Fibroblast of upper back skin (primary cell): ENCODE measurements at regions not wholly inside any gene's neighbourhood (a gene's known extent, or its start where the extent isn't known, plus 50 kb on each side); places are given as distances from the start of the nearest gene placed in this dataset.
"Not testable (repeated sequence)": the region's sequence is repeated elsewhere in the genome, so short reads cannot be mapped to it uniquely, and the experiment has no call there.

ENCODE experiments used
- DNase-seq: peaks from one replicate; pipeline ENCODE4 v3.0.0-alpha.2; 2013

- DNase-seq, result no peak
These were observed 143.5 kb upstream of the PALMD start for GRCh38 chr1:99502400-99502799.

DNA sequence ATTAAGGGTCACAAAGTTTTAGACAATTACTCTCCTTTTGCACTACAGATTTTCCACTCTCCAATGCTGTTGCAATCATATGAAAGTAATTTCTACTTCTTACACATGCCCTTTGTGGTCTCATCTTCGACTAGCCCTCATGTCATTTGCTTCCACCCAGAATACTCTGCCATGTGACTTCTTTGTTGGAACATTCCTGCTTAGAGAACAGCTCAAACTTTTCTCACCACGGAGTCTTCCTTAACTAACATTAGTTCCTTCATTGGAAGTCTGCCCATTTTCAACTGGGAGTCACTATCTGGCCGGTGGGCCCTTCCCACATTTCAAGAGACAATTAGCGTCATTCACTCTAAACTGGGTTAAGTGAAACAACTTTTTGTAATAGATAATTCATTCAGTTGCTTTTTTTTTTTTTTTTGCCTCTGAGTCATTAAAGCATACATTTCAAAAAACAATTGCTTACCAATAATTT, 142.6 kb upstream of the PALMD start:
- DNase-seq, result peak; percentile 77

- no peak for DNase-seq
These were observed 141.6 kb upstream of the PALMD start for GRCh38 chr1:99504287-99504686.

GRCh38 chr1:99506631-99507030, 139.3 kb upstream of the PALMD start:
- no peak for DNase-seq

DNA sequence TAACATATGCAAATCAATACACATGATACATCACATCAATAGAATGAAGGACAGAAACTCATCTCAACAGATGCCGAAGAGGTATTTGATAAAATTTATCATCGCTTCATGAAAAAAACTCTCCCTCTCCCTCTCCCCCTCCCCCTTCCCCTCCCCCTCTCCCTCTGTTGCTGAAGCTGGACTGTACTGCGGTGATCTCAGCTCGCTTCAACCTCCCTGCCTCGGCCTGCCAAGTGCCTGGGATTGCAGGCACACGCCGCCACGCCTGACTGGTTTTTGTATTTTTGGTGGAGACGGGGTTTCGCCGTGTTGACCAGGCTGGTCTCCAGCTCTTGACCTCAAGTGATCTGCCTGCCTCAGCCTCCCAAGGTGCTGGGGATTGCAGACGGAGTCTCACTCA, 138.5 kb upstream of the PALMD start:
- not testable (repeated sequence) for DNase-seq

GRCh38 chr1:99507906-99508732, 137.8 kb upstream of the PALMD start:
- DNase-seq, result no peak

- DNase-seq, result not testable (repeated sequence)
These were observed 137.0 kb upstream of the PALMD start for GRCh38 chr1:99508733-99509445.

DNA sequence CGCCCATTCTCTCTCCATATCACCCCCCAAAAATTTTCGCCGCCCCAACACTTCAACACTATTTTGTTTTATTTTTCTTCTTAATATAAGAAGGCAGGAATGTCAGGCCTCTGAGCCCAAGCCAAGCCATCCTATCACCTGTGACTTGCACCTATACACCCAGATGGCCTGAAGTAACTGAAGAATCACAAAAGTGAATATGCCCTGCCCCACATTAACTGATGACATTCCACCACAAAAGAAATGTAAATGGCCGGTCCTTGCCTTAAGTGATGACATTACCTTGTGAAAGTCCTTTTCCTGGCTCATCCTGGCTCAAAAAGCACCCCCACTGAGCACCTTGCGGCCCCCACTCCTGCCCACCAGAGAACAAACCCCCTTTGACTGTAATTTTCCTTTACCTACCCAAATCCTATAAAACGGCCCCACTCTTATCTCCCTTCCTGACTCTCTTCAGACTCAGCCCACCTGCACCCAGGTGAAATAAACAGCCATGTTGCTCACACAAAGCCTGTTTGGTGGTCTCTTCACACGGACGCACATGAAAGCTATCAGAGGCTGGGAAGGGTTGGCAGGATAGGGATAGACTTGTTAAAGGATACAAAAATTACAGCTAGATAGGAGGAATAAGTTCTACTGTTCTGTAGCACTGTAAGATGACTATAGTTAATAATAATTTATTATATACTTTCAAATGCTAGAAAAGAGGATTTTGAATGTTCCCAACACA, 130.9 kb upstream of the PALMD start:
- not testable (repeated sequence) for DNase-seq

DNA sequence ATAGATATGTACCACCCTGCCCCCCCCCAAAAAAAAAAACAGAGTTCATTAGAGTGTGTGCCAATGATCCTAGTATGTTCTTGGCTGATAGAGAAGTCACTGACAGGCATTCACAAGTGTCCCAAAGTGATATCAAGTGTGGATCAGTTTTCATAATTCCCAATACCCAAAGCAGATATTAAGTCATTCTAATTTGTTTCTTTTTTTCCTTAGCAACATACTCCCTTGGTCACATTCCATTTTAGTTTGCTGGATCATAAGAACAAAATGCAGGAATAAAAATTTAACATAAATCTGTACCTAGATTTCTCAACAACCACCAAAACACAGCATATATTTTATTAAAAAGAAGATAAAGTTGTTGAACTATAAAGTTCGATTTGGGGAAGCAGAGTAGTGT, 129.8 kb upstream of the PALMD start:
- no peak for DNase-seq

DNA sequence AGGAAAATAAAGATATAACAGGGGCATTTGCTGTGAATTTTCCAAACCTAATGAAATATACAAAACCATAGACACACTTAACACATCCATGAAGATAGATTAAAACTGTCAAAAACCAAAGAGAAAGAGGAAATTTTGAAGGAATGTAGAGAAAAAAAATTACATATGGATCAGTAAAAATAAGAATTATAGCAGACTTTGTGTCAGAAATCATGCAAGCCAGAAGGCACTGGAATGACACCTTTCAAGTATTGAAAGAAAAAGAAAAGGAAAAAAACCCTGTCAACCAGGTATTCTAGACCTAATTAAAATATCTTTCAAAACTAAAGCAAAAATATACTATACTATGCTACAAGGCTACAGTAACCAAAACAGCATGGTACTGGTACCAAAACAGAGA, 125.8 kb upstream of the PALMD start:
- no peak for DNase-seq

DNA sequence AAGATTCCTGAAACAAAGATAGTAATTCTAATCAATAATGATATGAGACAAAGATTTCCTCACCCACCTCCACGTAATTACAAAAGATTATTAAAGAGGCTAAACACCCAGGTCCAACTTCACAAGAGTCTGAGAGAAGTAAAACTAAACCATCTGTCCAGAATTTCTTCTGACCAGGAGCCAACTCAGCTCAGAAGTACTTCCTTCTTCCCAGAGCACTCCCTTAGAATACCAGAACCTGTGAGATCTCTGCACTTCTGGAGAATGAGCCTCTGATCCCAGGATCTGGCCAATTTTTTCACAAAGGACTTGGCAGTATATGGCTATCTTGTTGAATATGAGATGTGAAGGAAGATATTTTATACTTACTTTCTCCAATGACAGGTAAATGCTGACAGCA, 120.6 kb upstream of the PALMD start:
- no peak for DNase-seq

DNA sequence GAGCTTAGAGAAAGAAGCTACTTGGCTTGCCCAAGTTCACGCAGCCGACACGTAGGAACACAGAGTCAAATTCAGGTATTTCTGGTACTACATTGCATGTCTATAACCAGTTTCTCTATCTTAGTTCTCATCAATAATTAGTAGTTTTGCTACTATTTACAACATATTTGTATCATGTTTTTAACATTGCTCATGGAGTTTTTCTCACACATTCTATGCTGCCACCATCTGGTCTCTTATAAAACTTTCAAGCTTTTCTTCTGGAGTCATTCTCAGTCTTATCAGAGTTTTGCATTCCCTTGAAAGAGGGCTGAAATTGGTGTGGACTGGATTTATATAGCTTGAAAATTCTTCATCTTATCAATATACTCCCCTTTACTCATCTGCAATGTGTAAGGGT, 118.8 kb upstream of the PALMD start:
- peak; percentile 34 for DNase-seq

DNA sequence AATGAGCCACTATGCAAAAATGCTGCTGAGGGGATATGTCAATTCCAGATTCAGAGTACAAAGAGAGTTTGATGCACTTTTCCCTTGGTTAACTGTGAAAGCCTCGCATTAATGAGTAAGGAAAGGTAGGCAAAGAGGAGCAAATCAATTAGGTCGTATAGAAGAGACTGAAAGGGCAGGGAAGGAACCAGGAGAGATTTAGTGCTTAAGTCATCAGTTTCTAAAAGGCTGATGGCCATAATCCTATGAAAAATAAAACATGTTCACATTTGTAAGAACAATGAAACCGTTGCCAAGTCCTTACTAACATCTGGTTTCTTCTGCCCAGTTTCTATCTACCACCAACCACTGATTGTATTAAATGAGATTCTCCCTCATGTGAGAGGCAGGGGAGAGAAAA, 118.4 kb upstream of the PALMD start:
- no peak for DNase-seq

GRCh38 chr1:99529002-99529401, 116.9 kb upstream of the PALMD start:
- DNase-seq, result no peak

- no peak for DNase-seq
These were observed 114.2 kb upstream of the PALMD start for GRCh38 chr1:99531578-99532275.

- DNase-seq, result no peak
These were observed 113.7 kb upstream of the PALMD start for GRCh38 chr1:99532276-99532580.

DNA sequence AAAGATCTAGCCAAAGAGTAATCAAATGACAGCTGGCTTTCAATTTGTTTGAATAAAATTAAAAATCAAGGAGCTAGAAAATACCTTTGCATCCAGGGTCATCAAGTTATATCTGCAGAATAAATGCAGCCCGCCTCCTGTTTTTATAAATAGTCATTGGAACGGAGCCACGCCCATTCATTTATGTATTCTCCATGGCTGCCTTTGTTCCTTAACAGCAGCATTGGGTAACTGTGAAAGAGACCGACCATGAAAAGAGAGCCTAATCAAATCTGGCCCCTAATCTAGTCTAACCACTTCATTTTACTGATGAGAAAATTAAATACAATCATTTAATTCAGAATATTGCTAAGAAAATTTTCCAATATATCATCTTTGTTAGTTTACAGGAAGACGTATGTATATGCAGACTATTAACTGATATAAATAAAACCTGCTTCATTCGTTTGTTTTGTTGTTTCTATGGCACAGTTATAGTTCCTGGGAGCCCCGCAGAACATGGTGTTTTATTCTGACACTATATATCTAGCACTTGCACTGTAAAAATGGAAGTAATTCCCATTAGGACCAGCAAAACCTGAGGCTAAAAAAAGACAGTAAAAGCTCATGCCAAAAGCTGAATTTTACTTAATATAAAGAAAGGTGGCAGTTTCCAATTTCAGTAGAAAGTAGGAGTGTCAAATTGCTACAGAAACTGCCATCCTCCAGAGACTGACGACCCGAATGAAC, 111.8 kb upstream of the PALMD start:
- no peak for DNase-seq

GRCh38 chr1:99534638-99534930, 111.3 kb upstream of the PALMD start:
- no peak for DNase-seq

DNA sequence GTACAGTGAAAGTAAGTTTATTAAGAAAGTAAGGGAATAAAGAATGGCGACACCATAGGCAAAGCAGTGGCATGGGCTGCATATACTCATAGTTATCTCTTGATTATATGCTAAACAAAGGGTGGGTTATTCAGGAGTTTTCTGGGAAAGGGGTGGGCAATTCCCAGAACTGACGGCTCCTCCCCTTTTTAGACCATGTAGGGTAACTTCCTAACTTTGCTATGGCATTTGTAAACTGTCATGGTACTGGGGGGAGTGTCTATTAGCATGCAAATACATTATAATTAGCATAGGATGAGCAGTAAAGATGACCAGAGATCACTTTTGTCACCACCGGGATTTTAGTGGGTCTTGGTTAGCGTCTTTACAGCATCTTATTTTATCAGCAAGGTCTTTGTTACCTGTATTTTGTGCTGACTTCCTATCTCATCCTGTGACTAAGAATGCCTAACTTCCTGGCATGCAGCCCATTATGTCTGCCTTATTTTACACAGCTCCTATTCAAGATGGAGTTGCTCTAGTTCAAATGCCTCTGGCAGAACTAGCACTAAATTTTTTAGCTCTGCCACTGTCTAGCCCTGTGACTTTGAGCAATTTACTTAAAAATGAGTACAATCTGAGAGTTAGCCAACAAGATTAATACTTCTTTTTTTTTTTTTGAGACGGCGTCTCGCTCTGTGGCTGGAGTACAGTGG, 110.3 kb upstream of the PALMD start:
- no peak for DNase-seq

- no peak for DNase-seq
These were observed 107.9 kb upstream of the PALMD start for GRCh38 chr1:99537886-99538617.

DNA sequence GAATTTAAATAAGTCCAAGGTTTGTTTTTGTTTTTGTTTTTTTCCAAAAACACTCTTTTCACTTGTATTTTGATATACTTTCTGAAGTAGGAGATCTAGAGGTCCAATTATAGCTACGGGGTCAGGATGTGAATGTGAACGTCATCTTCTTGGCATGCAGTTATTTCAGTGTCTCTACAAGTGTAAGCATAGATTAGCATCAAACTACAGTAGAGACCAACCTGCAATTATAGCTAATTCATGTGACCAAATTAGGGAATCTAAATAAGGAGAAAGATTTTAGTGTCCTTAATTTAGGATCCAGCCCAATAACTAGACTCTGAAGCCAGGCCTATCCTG, 107.3 kb upstream of the PALMD start:
- no peak for DNase-seq

DNA sequence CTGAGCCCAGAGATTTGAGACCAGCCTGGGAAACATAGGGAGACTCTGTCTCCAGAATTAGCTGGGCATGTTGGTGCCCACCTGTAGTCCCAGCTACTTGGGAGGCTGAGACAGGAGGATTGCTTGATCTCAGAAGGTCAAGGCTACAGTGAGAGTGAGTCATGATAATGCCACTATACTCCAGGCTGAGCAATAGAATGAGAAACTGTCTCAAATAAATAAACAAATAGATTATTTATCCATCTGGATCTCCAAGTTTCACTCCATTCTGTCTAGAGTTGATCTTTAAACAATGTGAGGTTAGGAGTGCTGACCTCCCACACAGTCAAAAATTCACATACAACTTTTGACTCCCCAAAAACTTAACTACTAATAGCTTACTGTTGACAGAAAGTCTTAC, 106.8 kb upstream of the PALMD start:
- DNase-seq, result no peak
